Body of pancreas (tissue), 4 donors: ENCODE measurements at regions not wholly inside any gene's neighbourhood (a gene's known extent, or its start where the extent isn't known, plus 50 kb on each side); places are given as distances from the start of the nearest gene placed in this dataset.
"Not testable (repeated sequence)": the region's sequence is repeated elsewhere in the genome, so short reads cannot be mapped to it uniquely, and the experiment has no call there.

ENCODE experiments used
- CTCF ChIP-seq, 7 experiments: fragments of 450-650 bp in 4 of 7; fragments of 200-600 bp in 3 of 7; sonication (generic) in 3 of 7; IDR thresholded peaks; one replicate each; pipeline ENCODE4 v1.5.1; 2016 to 2019; ENCODE audit warnings: antibody characterized with exemption in 7 of 7
- POLR2A ChIP-seq, 3 donors: fragments of 450-650 bp; IDR thresholded peaks; one replicate each; pipeline ENCODE4 v1.6.1; 2016; ENCODE audit warnings: antibody characterized with exemption in 3 of 3, mild to moderate bottlenecking in 2 of 3

- TF ChIP-seq CTCF, POLR2A (IDR thresholded peaks at IDR 0.05): not testable (repeated sequence)
Observed at GRCh38 chr3:75582536-75582935, 81.6 kb upstream of the FRG2C start.
